H9 (cell line): ENCODE measurements at regions not wholly inside any gene's neighbourhood (a gene's known extent, or its start where the extent isn't known, plus 50 kb on each side); places are given as distances from the start of the nearest gene placed in this dataset.

ENCODE experiments used
- DNase-seq: peaks from one replicate; pipeline ENCODE4 v3.0.0-alpha.2; 2017
- H2AFZ ChIP-seq: one replicate; pipeline ENCODE4 v1.6.1; 2013; ENCODE audit warnings: mild to moderate bottlenecking, low read length, control low read depth, moderate library complexity
- H2AK5ac ChIP-seq: 2 replicates; pipeline ENCODE4 v1.6.1; 2013; ENCODE audit warnings: low read length, control low read depth, mixed read lengths; ENCODE audit not compliant: insufficient read length
- H2BK120ac ChIP-seq: one replicate; pipeline ENCODE4 v1.6.1; 2013; ENCODE audit warnings: low read depth, mild to moderate bottlenecking, low read length, control low read depth, inconsistent platforms; ENCODE audit not compliant: poor library complexity, severe bottlenecking
- H2BK12ac ChIP-seq: 2 replicates; pipeline ENCODE4 v1.6.1; 2013; ENCODE audit warnings: low read length, control low read depth, mixed read lengths, low read depth; ENCODE audit not compliant: insufficient read length
- H2BK15ac ChIP-seq: 2 replicates; pipeline ENCODE4 v1.6.1; 2013; ENCODE audit warnings: low read depth, low read length, control low read depth
- H2BK20ac ChIP-seq: one replicate; pipeline ENCODE4 v1.6.1; 2013; ENCODE audit warnings: low read depth, mild to moderate bottlenecking, low read length, control low read depth, inconsistent platforms; ENCODE audit not compliant: poor library complexity, severe bottlenecking
- H2BK5ac ChIP-seq: 2 replicates; pipeline ENCODE4 v1.6.1; 2013; ENCODE audit warnings: low read length, control low read depth, mixed read lengths; ENCODE audit not compliant: insufficient read length
- H3K14ac ChIP-seq: 2 replicates; pipeline ENCODE4 v1.6.1; 2013; ENCODE audit warnings: low read length, control low read depth; ENCODE audit not compliant: insufficient read depth
- H3K18ac ChIP-seq: 2 replicates; pipeline ENCODE4 v1.6.1; 2013; ENCODE audit warnings: low read depth, mild to moderate bottlenecking, mixed read lengths, low read length, control low read depth; ENCODE audit not compliant: insufficient read length
- H3K23ac ChIP-seq: 2 replicates; pipeline ENCODE4 v1.6.1; 2013; ENCODE audit warnings: low read length, control low read depth, mixed read lengths, low read depth; ENCODE audit not compliant: insufficient read length
- H3K23me2 ChIP-seq: 2 replicates; pipeline ENCODE4 v1.6.1; 2013; ENCODE audit warnings: low read depth, mild to moderate bottlenecking, mixed read lengths, low read length, control low read depth; ENCODE audit not compliant: insufficient read length, poor library complexity, severe bottlenecking
- H3K27ac ChIP-seq: 2 replicates; pipeline ENCODE4 v1.5.1; 2013; ENCODE audit warnings: low read length, control low read depth, mixed read lengths, low read depth; ENCODE audit not compliant: insufficient read length
- H3K27me3 ChIP-seq: 2 replicates; pipeline ENCODE4 v1.6.1; 2013; ENCODE audit warnings: low read length, control low read depth, inconsistent platforms; ENCODE audit not compliant: insufficient read depth
- H3K4ac ChIP-seq: 2 replicates; pipeline ENCODE4 v1.6.1; 2013; ENCODE audit warnings: low read depth, mild to moderate bottlenecking, control low read depth, inconsistent platforms, low read length, moderate library complexity
- H3K4me1 ChIP-seq: 2 replicates; pipeline ENCODE4 v1.6.1; 2013; ENCODE audit warnings: low read length, control low read depth, inconsistent platforms; ENCODE audit not compliant: insufficient read depth
- H3K4me2 ChIP-seq: 2 replicates; pipeline ENCODE4 v1.6.1; 2013; ENCODE audit warnings: low read length, control low read depth, mixed read lengths; ENCODE audit not compliant: insufficient read length, insufficient read depth
- H3K56ac ChIP-seq: 2 replicates; pipeline ENCODE4 v1.6.1; 2013; ENCODE audit warnings: low read depth, mild to moderate bottlenecking, mixed read lengths, low read length, control low read depth; ENCODE audit not compliant: insufficient read length
- H3K79me1 ChIP-seq: 2 replicates; pipeline ENCODE4 v1.6.1; 2013; ENCODE audit warnings: low read depth, mild to moderate bottlenecking, moderate library complexity, low read length, control low read depth, inconsistent platforms; ENCODE audit not compliant: insufficient read depth, poor library complexity, severe bottlenecking
- H3K79me2 ChIP-seq: 2 replicates; pipeline ENCODE4 v1.6.1; 2013; ENCODE audit warnings: low read length, control low read depth, inconsistent platforms; ENCODE audit not compliant: insufficient read depth
- H3K9ac ChIP-seq: 2 replicates; pipeline ENCODE4 v1.6.1; 2013; ENCODE audit warnings: low read length, control low read depth, mixed read lengths; ENCODE audit not compliant: insufficient read length; ENCODE audit errors: extremely low read depth
- H3K9me3 ChIP-seq: one replicate; pipeline ENCODE4 v1.6.1; 2013; ENCODE audit warnings: low read depth, low read length, inconsistent platforms; ENCODE audit not compliant: control insufficient read depth
- H3T11ph ChIP-seq: one replicate; pipeline ENCODE4 v1.6.1; 2013; ENCODE audit warnings: mild to moderate bottlenecking, low read length, control low read depth, inconsistent platforms
- H4K20me1 ChIP-seq: one replicate; pipeline ENCODE4 v1.6.1; 2013; ENCODE audit not compliant: control insufficient read depth, insufficient read length, insufficient read depth
- H4K5ac ChIP-seq: 2 replicates; pipeline ENCODE4 v1.6.1; 2013; ENCODE audit warnings: low read depth, mild to moderate bottlenecking, mixed read lengths, low read length, control low read depth; ENCODE audit not compliant: insufficient read length
- H4K8ac ChIP-seq: replicated peaks from 2 replicates; pipeline ENCODE4 v1.6.1; 2013; ENCODE audit warnings: low read length, control low read depth, mixed read lengths, low read depth; ENCODE audit not compliant: insufficient read length
- H4K91ac ChIP-seq: 2 replicates; pipeline ENCODE4 v1.6.1; 2013; ENCODE audit warnings: low read depth, mild to moderate bottlenecking, moderate library complexity, mixed read lengths, low read length, control low read depth; ENCODE audit not compliant: insufficient read length
- H3K27ac Mint-ChIP-seq, 3 experiments: 2 replicates in 2 of 3; 3 replicates in 1 of 3; pipeline ENCODE4 v1.8.0; 2020 to 2021; ENCODE audit warnings: mixed read lengths in 3 of 3, mild to moderate bottlenecking in 1 of 3, moderate library complexity in 1 of 3
- H3K27me3 Mint-ChIP-seq: 2 replicates; pipeline ENCODE4 v1.8.0; 2021; ENCODE audit warnings: low read depth, mild to moderate bottlenecking, moderate library complexity, mixed read lengths
- H3K36me3 Mint-ChIP-seq, 3 experiments: 2 replicates in 2 of 3; 3 replicates in 1 of 3; pipeline ENCODE4 v1.8.0; 2020 to 2021; ENCODE audit warnings: low read depth in 3 of 3, mixed read lengths in 3 of 3; ENCODE audit not compliant: insufficient read depth in 1 of 3
- H3K4me1 Mint-ChIP-seq, 2 experiments: 2 replicates each; pipeline ENCODE4 v1.8.0; 2020; ENCODE audit warnings: mixed read lengths in 2 of 2
- H3K4me3 Mint-ChIP-seq, 2 experiments: 2 replicates in 1 of 2; 3 replicates in 1 of 2; pipeline ENCODE4 v1.8.0; 2020 to 2021; ENCODE audit warnings: mild to moderate bottlenecking in 2 of 2, mixed read lengths in 2 of 2, moderate library complexity in 1 of 2
- H3K9me3 Mint-ChIP-seq, 2 experiments: 2 replicates in 1 of 2; 3 replicates in 1 of 2; pipeline ENCODE4 v1.8.0; 2020; ENCODE audit warnings: mild to moderate bottlenecking in 2 of 2, mixed read lengths in 2 of 2, moderate library complexity in 1 of 2
- CTCF ChIP-seq: fragments of 200-600 bp; sonication (generic); conservative IDR thresholded peaks from 3 replicates; pipeline ENCODE4 v1.8.0; 2021; ENCODE audit warnings: antibody characterized with exemption, mild to moderate bottlenecking
- WGBS: extraction: QIAGEN DNeasy Blood & Tissue Kit; methylation state at CpG from one replicate; pipeline ENCODE4 v1.1.7; 2013; ENCODE audit warnings: missing lambda C conversion rate, low lambda C conversion rate, mixed read lengths; ENCODE audit not compliant: insufficient read length; ENCODE audit errors: extremely low coverage; 5-methylcytosine and 5-hydroxymethylcytosine counted together

GRCh38 chr2:153132418-153132817 lies 346.1 kb downstream of the RPRM start:
- H2BK20ac ChIP-seq: no peak overlapping the region
- H4K91ac ChIP-seq: no peak overlapping the region
- Mint-ChIP-seq H3K9me3 (peaks cover 9 to 10% of the 10 kb centered on the region in 2 experiments; a peak in 3 of 5 replicates), H3K4me1 (peaks cover 0 to 5% of the 10 kb centered on the region in 2 experiments; a peak in 1 of 4 replicates), H3K27ac (no peak overlapping the region; a peak in 1 of 7 replicates), H3K27me3 (no peaks in the 10 kb centered on the region), H3K36me3 (peaks cover 2 to 5% (median 3%) of the 10 kb centered on the region in 3 experiments; a peak in 4 of 7 replicates), H3K4me3 (no peak overlapping the region)
- no peak overlapping the region for H2BK15ac ChIP-seq
- H3K27ac ChIP-seq: no peak overlapping the region
- H3K27me3 ChIP-seq: no peaks in the 10 kb centered on the region
- no peaks in the 10 kb centered on the region for H3K4me1 ChIP-seq
- no peaks in the 10 kb centered on the region for H4K20me1 ChIP-seq
- no peak overlapping the region for H2AK5ac ChIP-seq
- no peak overlapping the region for H3K4me2 ChIP-seq
- H3K4ac ChIP-seq: no peak overlapping the region
- H4K5ac ChIP-seq: no peak overlapping the region
- no peaks in the 10 kb centered on the region for H3K79me1 ChIP-seq
- no peak overlapping the region for H3K56ac ChIP-seq
- H2AFZ ChIP-seq: no peak overlapping the region
- no peaks in the 10 kb centered on the region for H3K23me2 ChIP-seq
- no peak overlapping the region for H2BK5ac ChIP-seq
- no peak overlapping the region for H2BK120ac ChIP-seq
- no peak for TF ChIP-seq CTCF
- no peaks in the 10 kb centered on the region for H3K9me3 ChIP-seq
- DNase-seq: no peak
- WGBS: no CpG with 5 or more reads among the region's 3 CpGs
- no peak overlapping the region for H3K9ac ChIP-seq
- no peak overlapping the region for H4K8ac ChIP-seq
- H3K14ac ChIP-seq: no peak overlapping the region
- no peak overlapping the region for H3T11ph ChIP-seq
- no peak overlapping the region for H3K23ac ChIP-seq
- H3K79me2 ChIP-seq: no peaks in the 10 kb centered on the region
- no peak overlapping the region for H3K18ac ChIP-seq
- H2BK12ac ChIP-seq: no peak overlapping the region
